ENCODE measurements at regions not wholly inside any gene's neighbourhood (a gene's known extent, or its start where the extent isn't known, plus 50 kb on each side); places are given as distances from the start of the nearest gene placed in this dataset.

DNA sequence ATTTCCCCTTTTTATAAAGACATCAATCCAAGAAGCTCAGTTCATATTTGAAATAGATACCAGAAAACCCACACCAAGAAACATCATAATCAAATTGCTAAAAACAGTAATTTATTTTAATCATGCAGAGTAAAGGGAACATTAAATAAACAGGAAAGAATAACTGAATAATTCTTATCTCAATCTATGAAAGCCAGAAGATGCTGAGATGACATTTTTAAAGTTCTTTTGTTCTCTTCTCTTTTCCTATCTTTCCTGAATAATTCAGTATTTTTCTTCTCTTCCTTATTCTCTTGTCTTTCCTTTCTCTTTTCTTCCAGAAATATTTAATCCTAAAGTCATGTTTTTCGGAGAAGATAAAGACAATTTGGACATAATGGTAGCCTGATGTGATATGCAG lies 259.0 kb upstream of the OPRM1 start:
- no peak for DNase-seq

DNA sequence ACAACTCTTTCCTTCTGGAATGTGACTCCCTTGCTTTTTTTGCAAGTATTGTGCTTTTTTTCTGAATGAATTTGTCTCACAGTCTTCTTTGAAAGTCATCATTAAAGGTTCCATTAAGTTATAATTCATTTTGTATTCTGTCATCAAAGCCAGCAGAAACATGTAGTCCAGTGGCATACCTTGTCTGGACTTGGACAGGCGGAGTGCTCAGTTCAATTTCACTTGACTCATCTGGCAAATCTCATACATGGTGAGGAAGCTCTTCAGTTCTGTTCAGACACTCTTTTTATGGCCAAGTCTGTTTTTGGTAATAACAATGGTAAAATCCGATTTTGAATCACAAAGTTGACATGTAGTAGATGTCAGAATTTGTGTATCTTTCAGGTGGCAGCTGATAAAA lies 260.8 kb upstream of the OPRM1 start:
- no peak for DNase-seq

- DNase-seq, result no peak
Observed at GRCh38 chr6:153771577-153771976, 267.5 kb upstream of the OPRM1 start.

- no peak for DNase-seq
Observed at GRCh38 chr6:153767127-153767526, 271.9 kb upstream of the OPRM1 start.

GRCh38 chr6:153758516-153758915 lies 280.5 kb upstream of the OPRM1 start:
- DNase-seq, result no peak

GRCh38 chr6:153735761-153736160 lies 303.3 kb upstream of the OPRM1 start:
- DNase-seq, result no peak

GRCh38 chr6:153729189-153729588 lies 309.9 kb upstream of the OPRM1 start:
- no peak for DNase-seq

DNA sequence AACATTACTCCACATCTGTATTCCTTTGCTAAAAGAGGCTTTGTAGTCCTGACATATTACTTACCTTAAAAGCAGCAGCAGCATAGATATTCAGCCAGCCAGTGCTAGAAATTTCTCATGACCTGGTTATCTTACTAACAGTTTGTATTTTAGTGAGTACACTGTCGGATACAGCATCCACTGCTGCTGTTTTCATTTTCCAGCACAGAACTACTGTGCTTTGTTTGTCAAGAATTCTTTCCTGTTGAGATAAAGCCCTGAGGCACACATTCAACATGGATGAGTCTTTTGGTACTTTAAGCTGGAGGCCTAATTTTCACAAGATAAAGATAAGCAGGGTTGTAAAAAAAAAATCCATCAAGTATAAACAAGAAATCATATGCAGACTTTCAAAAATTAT lies 311.2 kb upstream of the OPRM1 start:
- DNase-seq, result no peak

DNA sequence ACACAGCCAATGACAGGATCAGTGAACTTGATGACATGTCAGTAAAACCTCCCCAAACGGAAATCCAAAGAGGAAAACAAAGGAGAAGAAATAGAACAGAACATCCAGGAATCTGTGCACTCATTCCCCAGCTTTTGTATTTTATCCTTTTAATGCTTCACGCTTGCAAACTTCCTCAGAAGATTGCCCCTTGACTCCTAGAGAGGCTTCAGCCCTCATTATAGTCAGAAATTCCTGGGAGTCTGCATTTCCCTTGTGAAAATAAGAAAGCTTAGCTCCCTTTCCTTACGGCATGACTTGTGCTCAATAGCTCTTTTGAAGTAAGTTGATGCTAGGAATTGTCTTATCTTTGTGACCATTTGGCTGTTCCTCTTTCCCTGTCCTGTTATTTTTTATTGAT lies 313.6 kb upstream of the OPRM1 start:
- DNase-seq, result no peak

- DNase-seq, result no peak
Observed at GRCh38 chr6:153720732-153721131, 318.3 kb upstream of the OPRM1 start.

GRCh38 chr6:153705429-153705828 lies 333.6 kb upstream of the OPRM1 start:
- no peak for DNase-seq

- DNase-seq, result no peak
Observed at GRCh38 chr6:153702671-153703070, 336.4 kb upstream of the OPRM1 start.

DNA sequence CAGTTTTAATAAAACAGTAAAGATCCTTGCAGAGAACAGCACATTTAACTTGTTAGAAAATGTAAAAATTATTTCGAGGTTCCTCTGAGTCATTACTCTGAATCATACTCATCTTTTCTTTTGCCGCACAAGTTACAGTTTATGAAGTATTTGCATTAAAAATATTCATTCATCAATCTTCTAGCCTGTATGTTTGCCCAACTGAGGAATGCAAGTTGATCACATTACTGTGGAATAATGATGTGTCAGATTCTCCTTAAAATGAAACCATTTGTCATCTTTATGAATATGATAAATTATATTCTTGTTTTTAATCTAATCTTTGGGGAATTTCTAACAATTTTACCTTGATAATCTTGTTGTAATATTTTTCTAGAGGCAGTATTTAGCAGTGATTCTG lies 340.4 kb upstream of the OPRM1 start:
- DNase-seq, result no peak

GRCh38 chr6:153698001-153698400 lies 341.0 kb upstream of the OPRM1 start:
- no peak for DNase-seq

GRCh38 chr6:153677522-153677921 lies 361.5 kb upstream of the OPRM1 start:
- DNase-seq, result no peak

DNA sequence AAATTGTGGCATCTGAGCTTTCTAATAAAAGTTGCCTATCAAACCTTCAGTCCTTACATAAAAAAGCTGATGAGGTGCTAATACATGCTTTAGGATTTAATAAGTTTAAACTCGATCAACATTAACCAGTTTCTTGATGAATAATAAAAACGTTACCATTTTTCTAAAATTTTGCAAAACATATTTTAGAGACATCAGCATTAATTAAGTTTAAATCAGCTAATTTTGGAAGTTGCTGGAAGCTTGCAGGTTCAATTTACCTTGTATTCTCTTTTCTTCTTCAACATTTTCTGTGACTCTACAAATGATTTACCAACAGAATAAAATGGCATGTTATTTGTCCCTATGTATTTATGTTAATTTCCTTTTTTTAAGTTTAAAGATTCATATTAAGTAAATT lies 365.3 kb upstream of the OPRM1 start:
- no peak for DNase-seq

GRCh38 chr6:153673225-153673624 lies 365.8 kb upstream of the OPRM1 start:
- no peak for DNase-seq

- no peak for DNase-seq
Observed at GRCh38 chr6:153670403-153671026, 368.5 kb upstream of the OPRM1 start.

- DNase-seq, result no peak
Observed at GRCh38 chr6:153668758-153669157, 370.3 kb upstream of the OPRM1 start.

- DNase-seq, result no peak
Observed at GRCh38 chr6:153662982-153663381, 376.1 kb upstream of the OPRM1 start.

GRCh38 chr6:153645326-153645725 lies 393.7 kb upstream of the OPRM1 start:
- no peak for DNase-seq

DNA sequence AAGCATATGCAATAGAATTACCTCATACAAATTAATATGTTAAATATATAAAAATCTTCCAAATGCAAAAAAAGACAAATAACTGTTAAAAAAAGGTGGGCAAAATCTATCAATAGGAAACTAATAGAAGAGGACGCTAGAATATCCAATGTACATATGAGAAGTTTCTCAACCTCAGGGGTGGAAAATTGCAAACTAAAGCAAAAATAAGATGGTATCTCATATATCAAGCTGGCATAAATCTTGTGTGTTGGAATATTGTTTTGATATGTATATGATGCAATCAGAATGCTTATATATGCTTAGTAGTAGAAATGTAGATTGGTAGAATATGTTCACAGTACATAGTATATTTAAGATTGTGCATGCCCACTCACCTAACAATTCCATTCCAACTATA lies 395.0 kb upstream of the OPRM1 start:
- DNase-seq, result no peak

DNA sequence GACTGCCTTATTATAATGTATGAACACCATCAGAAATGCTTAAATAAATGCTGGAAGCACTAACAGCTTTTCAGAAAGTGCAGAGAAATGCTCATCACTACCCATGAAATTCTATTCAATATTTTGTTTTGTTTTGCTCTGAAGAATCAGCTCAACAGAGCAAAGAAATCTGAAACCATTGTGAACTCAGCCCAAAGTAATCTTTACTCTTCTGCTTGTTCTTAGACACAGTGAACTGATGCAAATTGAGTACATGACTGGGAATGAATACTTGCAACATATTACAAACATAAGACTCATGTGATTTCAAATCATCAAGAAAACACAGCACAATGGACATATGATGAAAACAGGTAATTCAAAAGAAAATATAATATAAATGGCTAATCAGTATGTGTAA lies 404.6 kb upstream of the OPRM1 start:
- DNase-seq, result no peak

- DNase-seq, result no peak
Observed at GRCh38 chr6:153625089-153625488, 414.0 kb upstream of the OPRM1 start.

DNA sequence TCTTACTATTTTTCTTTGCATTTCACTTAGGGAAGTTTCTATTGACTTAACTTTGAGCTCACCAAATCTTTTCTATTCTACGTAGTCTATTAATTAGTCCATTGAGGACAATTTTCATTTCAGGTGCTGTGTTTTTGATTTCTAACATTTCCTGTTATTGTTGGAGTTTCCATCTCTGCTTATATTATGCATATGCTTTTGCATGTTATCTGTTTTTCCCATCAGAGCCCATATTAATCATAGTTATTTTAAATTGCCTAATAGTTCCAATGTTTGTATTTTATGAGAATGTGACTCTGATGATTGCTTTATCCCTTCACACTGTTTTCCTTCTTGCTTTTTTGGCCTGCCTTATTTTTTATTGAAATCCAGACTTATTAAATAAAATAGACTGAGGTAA lies 414.5 kb upstream of the OPRM1 start:
- no peak for DNase-seq

- DNase-seq, result no peak
Observed at GRCh38 chr6:153623496-153623895, 415.5 kb upstream of the OPRM1 start.
